HepG2 (cell line): ENCODE measurements at regions not wholly inside any gene's neighbourhood (a gene's known extent, or its start where the extent isn't known, plus 50 kb on each side); places are given as distances from the start of the nearest gene placed in this dataset.

ENCODE experiments used
- ATAC-seq: fragments of 200-7000 bp; cut with Tn5 transposase; 3 replicates; pipeline ENCODE4 v1.9.1; 2020; ENCODE audit warnings: mild to moderate bottlenecking, moderate library complexity
- BruUV-seq: library from RNA; stranded (reverse); fragments of 400-500 nt; replicated peaks from 2 replicates; lab custom pipeline; 2021; lab: Mats Ljungman, UMichigan
- CTCF ChIA-PET: fragments of 300-600 bp; formaldehyde crosslinking; extraction: SDS; loops from one replicate; lab custom pipeline; 2021; ENCODE audit warnings: low total read pairs, inconsistent platforms, low intra/inter-chr PET ratio; lab: Yijun Ruan, JAX
- POLR2A ChIA-PET: fragments of 350-600 bp; sonication (Branson Sonifier 250); formaldehyde crosslinking; loops from one replicate; lab custom pipeline; 2020; ENCODE audit warnings: antibody characterized with exemption, inconsistent platforms; lab: Yijun Ruan, JAX
- DNase-seq: peaks from one replicate; pipeline ENCODE4 v3.0.0-alpha.2; 2015; ENCODE audit warnings: low spot score
- FAIRE-seq: peaks from 3 replicates; lab custom pipeline; 2011; peaks lifted over from hg19 to GRCh38; lab: Jason Lieb, UNC
- H2AFZ ChIP-seq: one replicate; pipeline ENCODE4 v1.6.1; 2011; ENCODE audit warnings: low read length, inconsistent platforms
- H3K27ac ChIP-seq: fragments of 300-600 bp; 3 replicates; pipeline ENCODE4 v1.8.0; 2011; ENCODE audit warnings: mixed run types, mild to moderate bottlenecking, mixed read lengths, low read length, inconsistent platforms; ENCODE audit not compliant: insufficient read depth; ENCODE audit errors: extremely low read length
- H3K27me3 ChIP-seq, 2 experiments: fragments of 200-600 bp in 1 of 2; 2 replicates in 1 of 2; 3 replicates in 1 of 2; pipeline versions ENCODE4 v1.6.0 to v1.8.0; 2011; ENCODE audit warnings: low read length in 2 of 2, mild to moderate bottlenecking in 2 of 2, moderate library complexity in 2 of 2, inconsistent platforms in 1 of 2; ENCODE audit not compliant: insufficient read depth in 2 of 2, control insufficient read depth in 1 of 2
- H3K36me3 ChIP-seq, 2 experiments: fragments of 200-600 bp in 1 of 2; replicated peaks in 1 of 2; 2 replicates in 1 of 2; 3 replicates in 1 of 2; pipeline versions ENCODE4 v1.5.1 to v1.8.0; 2011; ENCODE audit warnings: low read length in 2 of 2, inconsistent platforms in 1 of 2; ENCODE audit not compliant: insufficient read depth in 2 of 2, control insufficient read depth in 1 of 2
- H3K4me1 ChIP-seq: 2 replicates; pipeline ENCODE4 v1.5.1; 2012; ENCODE audit warnings: low read length, inconsistent platforms; ENCODE audit not compliant: insufficient read depth
- H3K4me2 ChIP-seq: 2 replicates; pipeline ENCODE4 v1.6.0; 2011; ENCODE audit warnings: low read depth, low read length, inconsistent platforms
- H3K4me3 ChIP-seq, 3 experiments: fragments of 200-600 bp in 1 of 3; sonication (generic), shearing (Covaris generic) in 1 of 3; replicated peaks in 1 of 3; 2 replicates each; pipeline ENCODE4 v1.5.1; 2011 to 2016; ENCODE audit warnings: low read length in 3 of 3, inconsistent platforms in 2 of 3, low read depth in 2 of 3, mild to moderate bottlenecking in 2 of 3, control low read depth in 1 of 3, mixed read lengths in 1 of 3; ENCODE audit not compliant: insufficient read depth in 1 of 3
- H3K79me2 ChIP-seq: one replicate; pipeline ENCODE4 v1.6.1; 2011; ENCODE audit warnings: low read length, inconsistent platforms; ENCODE audit not compliant: insufficient read depth
- H3K9ac ChIP-seq: 2 replicates; pipeline ENCODE4 v1.6.0; 2011; ENCODE audit warnings: mild to moderate bottlenecking, low read depth, low read length, inconsistent platforms; ENCODE audit not compliant: insufficient read depth
- H3K9me3 ChIP-seq: 2 replicates; pipeline ENCODE4 v1.5.1; 2012; ENCODE audit warnings: mild to moderate bottlenecking, low read length
- H4K20me1 ChIP-seq: 2 replicates; pipeline ENCODE4 v1.6.0; 2011; ENCODE audit warnings: inconsistent platforms, mild to moderate bottlenecking, low read length, moderate library complexity; ENCODE audit not compliant: insufficient read depth
- GATA4 ChIP-seq: sonication (generic); IDR thresholded peaks from 2 replicates; pipeline ENCODE4 v1.6.1; 2016; ENCODE audit warnings: antibody characterized with exemption, low read depth, borderline replicate concordance
- NPAS2 ChIP-seq: sonication (generic); formaldehyde crosslinking; IDR thresholded peaks from 2 replicates; pipeline ENCODE4 v1.8.0; 2022; ENCODE audit warnings: mild to moderate bottlenecking, missing genetic modification reagents, borderline replicate concordance
- NR3C1 ChIP-seq: sonication (generic); formaldehyde crosslinking; IDR thresholded peaks from 2 replicates; pipeline ENCODE4 v1.4.0; 2020; ENCODE audit warnings: missing genetic modification reagents
- ONECUT2 ChIP-seq: sonication (generic); formaldehyde crosslinking; IDR thresholded peaks from 2 replicates; pipeline ENCODE4 v1.4.0; 2020; ENCODE audit warnings: missing genetic modification reagents
- PAX8 ChIP-seq: sonication (generic); formaldehyde crosslinking; IDR thresholded peaks from 2 replicates; pipeline ENCODE4 v1.8.0; 2022; ENCODE audit warnings: mild to moderate bottlenecking, missing genetic modification reagents, borderline replicate concordance
- ZNF331 ChIP-seq: sonication (generic); formaldehyde crosslinking; IDR thresholded peaks from 2 replicates; pipeline ENCODE4 v1.4.0; 2020; ENCODE audit warnings: missing genetic modification reagents
- ZNF430 ChIP-seq: sonication (generic); formaldehyde crosslinking; IDR thresholded peaks from 2 replicates; pipeline ENCODE4 v1.9.0; 2021; ENCODE audit warnings: mild to moderate bottlenecking, missing genetic modification reagents
- ZNF570 ChIP-seq: sonication (generic); formaldehyde crosslinking; IDR thresholded peaks from 2 replicates; pipeline ENCODE4 v1.4.0; 2020; ENCODE audit warnings: mild to moderate bottlenecking, missing genetic modification reagents, borderline replicate concordance
- ZNF703 ChIP-seq: sonication (generic); formaldehyde crosslinking; IDR thresholded peaks from 2 replicates; pipeline ENCODE4 v1.5.1; 2020; ENCODE audit warnings: missing genetic modification reagents, mild to moderate bottlenecking, moderate library complexity, borderline replicate concordance
- ZSCAN21 ChIP-seq: sonication (generic); formaldehyde crosslinking; IDR thresholded peaks from 2 replicates; pipeline ENCODE4 v1.8.0; 2022; ENCODE audit warnings: mild to moderate bottlenecking, missing genetic modification reagents, moderate library complexity, borderline replicate concordance
- in situ Hi-C: cut with HindIII; loops from 2 replicates; pipeline ENCODE4 v1.10.0; 2017; ENCODE audit warnings: low pct_unique_long_range_greater_than_20kb; ENCODE audit not compliant: extremely low pct_ligation_motif_present
- intact Hi-C: fragments of 100-400 bp; cut with micrococcal nuclease; formaldehyde crosslinking; loops from one replicate; pipeline ENCODE4 v1.10.0; 2022; ENCODE audit not compliant: unreplicated experiment
- TF ChIP-seq, protein P1 (sequence below), 2 experiments: IDR thresholded peaks; 2 replicates each; pipeline ENCODE4 v1.6.1; 2011 to 2012; ENCODE audit warnings: low read length in 2 of 2, borderline replicate concordance in 1 of 2, low read depth in 1 of 2, mild to moderate bottlenecking in 1 of 2, moderate library complexity in 1 of 2
- TF ChIP-seq, protein P2 (sequence below): sonication (generic); formaldehyde crosslinking; IDR thresholded peaks from 2 replicates; pipeline ENCODE4 v1.5.0; 2020; ENCODE audit warnings: missing genetic modification reagents
- TF ChIP-seq, protein P3 (sequence below): sonication (generic); formaldehyde crosslinking; IDR thresholded peaks from 2 replicates; pipeline ENCODE4 v1.4.0; 2020; ENCODE audit warnings: low read depth, mild to moderate bottlenecking, missing genetic modification reagents
- TF ChIP-seq, protein P4 (sequence below): sonication (generic); formaldehyde crosslinking; IDR thresholded peaks from 2 replicates; pipeline ENCODE4 v1.4.0; 2020; ENCODE audit warnings: missing genetic modification reagents, borderline replicate concordance
- TF ChIP-seq, protein P5 (sequence below): sonication (generic); formaldehyde crosslinking; IDR thresholded peaks from 2 replicates; pipeline ENCODE4 v1.4.0; 2020; ENCODE audit warnings: mild to moderate bottlenecking, missing genetic modification reagents

DNA sequence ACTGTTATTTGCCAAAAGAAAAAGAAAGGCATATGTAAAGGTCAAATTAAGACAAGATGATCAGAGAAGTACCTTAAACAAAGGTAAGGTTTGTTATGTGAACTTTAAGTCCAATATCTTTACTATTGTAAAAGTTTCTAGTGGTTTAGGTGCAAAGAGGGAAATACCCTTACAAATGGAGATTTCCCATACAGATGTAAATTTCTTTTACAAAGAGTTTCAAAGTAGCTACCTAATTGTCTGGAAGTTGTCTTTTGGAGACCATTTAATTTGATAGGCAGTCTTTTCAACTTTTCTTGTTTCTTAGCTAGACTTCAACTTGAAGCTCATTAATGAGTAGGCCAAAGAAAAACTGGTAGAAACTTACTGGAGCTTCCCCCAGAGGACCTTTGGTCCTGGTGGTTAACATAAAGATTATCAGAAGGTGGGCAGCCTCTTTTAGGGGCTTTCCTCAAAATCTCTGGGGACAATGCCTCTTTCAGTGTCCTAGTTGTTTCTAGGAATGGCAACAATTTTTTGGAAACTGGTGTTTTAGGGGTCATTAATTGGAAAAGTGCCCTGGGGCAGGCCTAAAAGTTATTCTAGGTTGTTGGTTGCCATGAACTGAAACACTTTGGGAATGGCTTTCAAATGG, 297.3 kb downstream of the GUCY2F start:
- no peak for TF ChIP-seq ZSCAN21
- TF ChIP-seq ZNF703 (CRISPR knock-in tag): no peak
- TF ChIP-seq PAX8 (CRISPR knock-in tag): no peak
- no peak for TF ChIP-seq ZNF570 (CRISPR knock-in tag)
- no peak for TF ChIP-seq ZNF331 (CRISPR knock-in tag)
- TF ChIP-seq NR3C1 (CRISPR knock-in tag): no peak
- TF ChIP-seq ONECUT2: no peak
- TF ChIP-seq GATA4: no peak
- TF ChIP-seq, protein P1, sequence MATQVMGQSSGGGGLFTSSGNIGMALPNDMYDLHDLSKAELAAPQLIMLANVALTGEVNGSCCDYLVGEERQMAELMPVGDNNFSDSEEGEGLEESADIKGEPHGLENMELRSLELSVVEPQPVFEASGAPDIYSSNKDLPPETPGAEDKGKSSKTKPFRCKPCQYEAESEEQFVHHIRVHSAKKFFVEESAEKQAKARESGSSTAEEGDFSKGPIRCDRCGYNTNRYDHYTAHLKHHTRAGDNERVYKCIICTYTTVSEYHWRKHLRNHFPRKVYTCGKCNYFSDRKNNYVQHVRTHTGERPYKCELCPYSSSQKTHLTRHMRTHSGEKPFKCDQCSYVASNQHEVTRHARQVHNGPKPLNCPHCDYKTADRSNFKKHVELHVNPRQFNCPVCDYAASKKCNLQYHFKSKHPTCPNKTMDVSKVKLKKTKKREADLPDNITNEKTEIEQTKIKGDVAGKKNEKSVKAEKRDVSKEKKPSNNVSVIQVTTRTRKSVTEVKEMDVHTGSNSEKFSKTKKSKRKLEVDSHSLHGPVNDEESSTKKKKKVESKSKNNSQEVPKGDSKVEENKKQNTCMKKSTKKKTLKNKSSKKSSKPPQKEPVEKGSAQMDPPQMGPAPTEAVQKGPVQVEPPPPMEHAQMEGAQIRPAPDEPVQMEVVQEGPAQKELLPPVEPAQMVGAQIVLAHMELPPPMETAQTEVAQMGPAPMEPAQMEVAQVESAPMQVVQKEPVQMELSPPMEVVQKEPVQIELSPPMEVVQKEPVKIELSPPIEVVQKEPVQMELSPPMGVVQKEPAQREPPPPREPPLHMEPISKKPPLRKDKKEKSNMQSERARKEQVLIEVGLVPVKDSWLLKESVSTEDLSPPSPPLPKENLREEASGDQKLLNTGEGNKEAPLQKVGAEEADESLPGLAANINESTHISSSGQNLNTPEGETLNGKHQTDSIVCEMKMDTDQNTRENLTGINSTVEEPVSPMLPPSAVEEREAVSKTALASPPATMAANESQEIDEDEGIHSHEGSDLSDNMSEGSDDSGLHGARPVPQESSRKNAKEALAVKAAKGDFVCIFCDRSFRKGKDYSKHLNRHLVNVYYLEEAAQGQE (IDR thresholded peaks at IDR 0.05; ENCODE audit: borderline replicate concordance in 1 of 2, low read depth in 1 of 2, low read length in 2 of 2): no peak
- TF ChIP-seq, protein P2, sequence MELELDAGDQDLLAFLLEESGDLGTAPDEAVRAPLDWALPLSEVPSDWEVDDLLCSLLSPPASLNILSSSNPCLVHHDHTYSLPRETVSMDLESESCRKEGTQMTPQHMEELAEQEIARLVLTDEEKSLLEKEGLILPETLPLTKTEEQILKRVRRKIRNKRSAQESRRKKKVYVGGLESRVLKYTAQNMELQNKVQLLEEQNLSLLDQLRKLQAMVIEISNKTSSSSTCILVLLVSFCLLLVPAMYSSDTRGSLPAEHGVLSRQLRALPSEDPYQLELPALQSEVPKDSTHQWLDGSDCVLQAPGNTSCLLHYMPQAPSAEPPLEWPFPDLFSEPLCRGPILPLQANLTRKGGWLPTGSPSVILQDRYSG (CRISPR knock-in tag): no peak
- TF ChIP-seq, protein P3, sequence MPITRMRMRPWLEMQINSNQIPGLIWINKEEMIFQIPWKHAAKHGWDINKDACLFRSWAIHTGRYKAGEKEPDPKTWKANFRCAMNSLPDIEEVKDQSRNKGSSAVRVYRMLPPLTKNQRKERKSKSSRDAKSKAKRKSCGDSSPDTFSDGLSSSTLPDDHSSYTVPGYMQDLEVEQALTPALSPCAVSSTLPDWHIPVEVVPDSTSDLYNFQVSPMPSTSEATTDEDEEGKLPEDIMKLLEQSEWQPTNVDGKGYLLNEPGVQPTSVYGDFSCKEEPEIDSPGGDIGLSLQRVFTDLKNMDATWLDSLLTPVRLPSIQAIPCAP: no peak
- no peak for TF ChIP-seq NPAS2 (CRISPR knock-in tag)
- TF ChIP-seq, protein P4, sequence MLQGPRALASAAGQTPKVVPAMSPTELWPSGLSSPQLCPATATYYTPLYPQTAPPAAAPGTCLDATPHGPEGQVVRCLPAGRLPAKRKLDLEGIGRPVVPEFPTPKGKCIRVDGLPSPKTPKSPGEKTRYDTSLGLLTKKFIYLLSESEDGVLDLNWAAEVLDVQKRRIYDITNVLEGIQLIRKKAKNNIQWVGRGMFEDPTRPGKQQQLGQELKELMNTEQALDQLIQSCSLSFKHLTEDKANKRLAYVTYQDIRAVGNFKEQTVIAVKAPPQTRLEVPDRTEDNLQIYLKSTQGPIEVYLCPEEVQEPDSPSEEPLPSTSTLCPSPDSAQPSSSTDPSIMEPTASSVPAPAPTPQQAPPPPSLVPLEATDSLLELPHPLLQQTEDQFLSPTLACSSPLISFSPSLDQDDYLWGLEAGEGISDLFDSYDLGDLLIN: no peak
- TF ChIP-seq ZNF430 (CRISPR knock-in tag): no peak
- TF ChIP-seq, protein P5, sequence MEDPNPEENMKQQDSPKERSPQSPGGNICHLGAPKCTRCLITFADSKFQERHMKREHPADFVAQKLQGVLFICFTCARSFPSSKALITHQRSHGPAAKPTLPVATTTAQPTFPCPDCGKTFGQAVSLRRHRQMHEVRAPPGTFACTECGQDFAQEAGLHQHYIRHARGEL (CRISPR knock-in tag): no peak
- no peaks in the 10 kb centered on the region for H3K9me3 ChIP-seq
- ATAC-seq: no peak
- no peaks in the 10 kb centered on the region for H4K20me1 ChIP-seq
- H3K27ac ChIP-seq: no peak overlapping the region
- intact Hi-C loops (no loop called here), in situ Hi-C loops (no loop called here)
- DNase-seq: no peak
- H3K4me2 ChIP-seq: no peak overlapping the region
- H3K27me3 ChIP-seq: no peaks in the 10 kb centered on the region
- no peaks in the 10 kb centered on the region for H3K4me1 ChIP-seq
- CTCF ChIA-PET: no interaction called here
- H3K79me2 ChIP-seq: no peaks in the 10 kb centered on the region
- POLR2A ChIA-PET: no interaction called here
- no TSS peak for BruUV-seq
- H3K36me3 ChIP-seq: no peaks in the 10 kb centered on the region
- no peak overlapping the region for H3K9ac ChIP-seq
- no peak overlapping the region for H3K4me3 ChIP-seq
- H2AFZ ChIP-seq: no peak overlapping the region
- no peak for FAIRE-seq
